Osteoblast (primary cell): ENCODE measurements at regions not wholly inside any gene's neighbourhood (a gene's known extent, or its start where the extent isn't known, plus 50 kb on each side); places are given as distances from the start of the nearest gene placed in this dataset. TPM values are rescaled to one million over a fixed set of nuclear protein-coding genes. Genes with fewer than 3 reads are reported as not detected.

Experiments used
- DNase-seq: peaks from one replicate; pipeline ENCODE4 v3.0.0; 2011; ENCODE audit warnings: low spot score, mixed read lengths; ENCODE audit not compliant: insufficient read length; ENCODE audit errors: missing footprints
- H2AFZ ChIP-seq: 2 replicates; pipeline ENCODE4 v1.6.0; 2011; ENCODE audit warnings: mild to moderate bottlenecking, low read length
- H3K27ac ChIP-seq: 2 replicates; pipeline ENCODE4 v1.5.1; 2011; ENCODE audit warnings: mild to moderate bottlenecking, low read depth, low read length, moderate library complexity
- H3K27me3 ChIP-seq: 2 replicates; pipeline ENCODE4 v1.6.0; 2012; ENCODE audit warnings: mild to moderate bottlenecking, control low read depth, inconsistent platforms, low read length, moderate library complexity; ENCODE audit not compliant: insufficient read depth
- H3K36me3 ChIP-seq: 2 replicates; pipeline ENCODE4 v1.5.1; 2011; ENCODE audit warnings: mild to moderate bottlenecking, low read length, control low read depth, moderate library complexity; ENCODE audit not compliant: insufficient read depth
- H3K4me1 ChIP-seq: 2 replicates; pipeline ENCODE4 v1.5.1; 2011; ENCODE audit warnings: mild to moderate bottlenecking, low read length, control low read depth, moderate library complexity; ENCODE audit not compliant: insufficient read depth
- H3K4me2 ChIP-seq: 2 replicates; pipeline ENCODE4 v1.6.0; 2011; ENCODE audit warnings: mild to moderate bottlenecking, low read length; ENCODE audit not compliant: insufficient read depth
- H3K4me3 ChIP-seq: fragments of 200-600 bp; sonication (generic); 3 replicates; pipeline ENCODE4 v1.5.1; 2012; ENCODE audit warnings: mild to moderate bottlenecking, low read length, inconsistent platforms; ENCODE audit not compliant: insufficient read depth
- H3K79me2 ChIP-seq: 2 replicates; pipeline ENCODE4 v1.6.0; 2012; ENCODE audit warnings: mild to moderate bottlenecking, low read length, control low read depth, inconsistent platforms; ENCODE audit not compliant: insufficient read depth
- H3K9me3 ChIP-seq: 2 replicates; pipeline ENCODE4 v1.5.1; 2011; ENCODE audit warnings: low read depth, low read length, control low read depth
- H4K20me1 ChIP-seq: 2 replicates; pipeline ENCODE4 v1.6.0; 2012; ENCODE audit warnings: mild to moderate bottlenecking, low read length, control low read depth; ENCODE audit not compliant: insufficient read depth
- small RNA-seq: library from RNA; depleted of rRNA; stranded (forward); fragments of <200 nt; gene quantifications from one replicate; pipeline ENCODE3, GENCODE V24; 2012
- TF ChIP-seq, protein P1 (sequence below): IDR thresholded peaks from 2 replicates; pipeline ENCODE4 v1.5.1; 2011; ENCODE audit warnings: mild to moderate bottlenecking, low read depth, low read length, moderate library complexity; ENCODE audit errors: extremely low read depth

DNA sequence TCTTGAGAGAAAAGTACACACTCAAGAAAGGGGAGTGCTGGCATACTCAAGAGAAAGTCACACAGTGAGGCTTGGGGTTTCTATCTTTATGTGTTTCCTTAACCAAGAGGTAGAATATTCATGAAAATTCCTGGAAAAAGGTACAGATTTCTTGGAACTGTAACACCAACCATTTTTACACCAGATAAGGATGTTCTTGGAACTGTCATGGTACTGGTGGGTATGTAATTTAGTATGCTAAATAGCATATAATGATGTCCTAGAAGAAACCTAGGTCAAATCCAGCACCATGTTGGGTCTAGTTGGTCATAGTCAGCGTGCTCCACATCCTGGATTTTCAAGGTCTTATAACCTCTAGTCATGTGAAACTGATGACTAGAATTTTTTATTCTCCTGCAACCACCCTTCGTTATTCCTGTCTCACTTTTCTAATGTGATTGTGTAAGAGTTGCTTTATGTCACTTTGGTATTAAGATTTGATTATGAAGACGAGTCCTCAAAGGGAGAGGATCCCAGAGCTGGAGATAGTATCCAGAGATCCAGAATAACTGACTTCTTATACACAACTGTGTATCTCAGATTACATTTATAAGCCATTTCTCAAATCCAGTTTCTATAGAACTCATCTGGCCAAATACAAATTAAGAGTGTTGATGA, 510.1 kb downstream of the TMTC2 start:
- no peaks in the 10 kb centered on the region for H3K9me3 ChIP-seq
- no peaks in the 10 kb centered on the region for H3K36me3 ChIP-seq
- H3K4me3 ChIP-seq: no peak overlapping the region
- TF ChIP-seq, protein P1, sequence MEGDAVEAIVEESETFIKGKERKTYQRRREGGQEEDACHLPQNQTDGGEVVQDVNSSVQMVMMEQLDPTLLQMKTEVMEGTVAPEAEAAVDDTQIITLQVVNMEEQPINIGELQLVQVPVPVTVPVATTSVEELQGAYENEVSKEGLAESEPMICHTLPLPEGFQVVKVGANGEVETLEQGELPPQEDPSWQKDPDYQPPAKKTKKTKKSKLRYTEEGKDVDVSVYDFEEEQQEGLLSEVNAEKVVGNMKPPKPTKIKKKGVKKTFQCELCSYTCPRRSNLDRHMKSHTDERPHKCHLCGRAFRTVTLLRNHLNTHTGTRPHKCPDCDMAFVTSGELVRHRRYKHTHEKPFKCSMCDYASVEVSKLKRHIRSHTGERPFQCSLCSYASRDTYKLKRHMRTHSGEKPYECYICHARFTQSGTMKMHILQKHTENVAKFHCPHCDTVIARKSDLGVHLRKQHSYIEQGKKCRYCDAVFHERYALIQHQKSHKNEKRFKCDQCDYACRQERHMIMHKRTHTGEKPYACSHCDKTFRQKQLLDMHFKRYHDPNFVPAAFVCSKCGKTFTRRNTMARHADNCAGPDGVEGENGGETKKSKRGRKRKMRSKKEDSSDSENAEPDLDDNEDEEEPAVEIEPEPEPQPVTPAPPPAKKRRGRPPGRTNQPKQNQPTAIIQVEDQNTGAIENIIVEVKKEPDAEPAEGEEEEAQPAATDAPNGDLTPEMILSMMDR: no peak
- no peak overlapping the region for H3K27ac ChIP-seq
- no peak overlapping the region for H2AFZ ChIP-seq
- H3K79me2 ChIP-seq: no peaks in the 10 kb centered on the region
- H4K20me1 ChIP-seq: no peaks in the 10 kb centered on the region
- no peaks in the 10 kb centered on the region for H3K27me3 ChIP-seq
- no peak overlapping the region for H3K4me2 ChIP-seq
- H3K4me1 ChIP-seq: no peaks in the 10 kb centered on the region
- DNase-seq: no peak

DNA sequence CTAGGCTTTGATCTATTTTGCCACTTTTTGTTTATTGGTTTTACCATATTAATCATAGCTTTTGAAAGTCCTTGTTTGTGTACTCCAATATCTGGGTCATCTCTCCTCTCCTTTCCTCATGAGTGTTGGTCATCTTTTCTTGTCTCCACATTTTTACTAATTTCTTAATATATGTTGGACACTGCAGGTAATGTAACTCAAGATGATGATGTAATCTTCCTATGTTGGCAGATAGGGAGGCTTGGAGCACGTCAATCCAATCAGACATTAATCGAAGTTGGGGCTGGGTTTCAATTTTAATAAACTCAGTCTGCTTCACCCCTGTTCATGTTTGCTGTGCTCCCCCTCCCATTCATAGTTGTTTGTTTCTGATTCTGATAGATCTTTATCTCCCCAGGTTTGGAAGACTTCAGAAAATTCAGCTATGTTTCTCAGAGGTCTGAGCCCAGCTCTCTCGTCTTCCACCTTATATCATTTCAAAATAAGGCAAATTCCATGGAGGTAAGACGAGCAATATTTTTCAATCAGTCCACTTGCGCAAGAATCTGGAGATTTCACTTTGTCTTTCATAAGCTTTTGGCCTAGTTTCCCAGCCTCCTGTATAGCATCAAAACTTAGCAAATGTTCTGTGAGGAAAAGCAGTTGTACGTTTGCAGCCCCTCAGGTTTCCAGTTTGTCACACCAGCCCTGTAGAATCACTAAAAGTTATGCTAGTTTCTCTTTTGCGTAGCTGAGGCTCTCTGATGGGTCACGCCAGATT, 504.1 kb downstream of the TMTC2 start:
- no peaks in the 10 kb centered on the region for H3K27me3 ChIP-seq
- TF ChIP-seq, protein P1: no peak
- H3K4me1 ChIP-seq: no peaks in the 10 kb centered on the region
- H3K4me2 ChIP-seq: no peak overlapping the region
- H2AFZ ChIP-seq: no peak overlapping the region
- H3K79me2 ChIP-seq: no peaks in the 10 kb centered on the region
- no peak for DNase-seq
- H4K20me1 ChIP-seq: no peaks in the 10 kb centered on the region
- no peak overlapping the region for H3K27ac ChIP-seq
- no peak overlapping the region for H3K4me3 ChIP-seq
- H3K36me3 ChIP-seq: no peaks in the 10 kb centered on the region
- H3K9me3 ChIP-seq: no peaks in the 10 kb centered on the region

DNA sequence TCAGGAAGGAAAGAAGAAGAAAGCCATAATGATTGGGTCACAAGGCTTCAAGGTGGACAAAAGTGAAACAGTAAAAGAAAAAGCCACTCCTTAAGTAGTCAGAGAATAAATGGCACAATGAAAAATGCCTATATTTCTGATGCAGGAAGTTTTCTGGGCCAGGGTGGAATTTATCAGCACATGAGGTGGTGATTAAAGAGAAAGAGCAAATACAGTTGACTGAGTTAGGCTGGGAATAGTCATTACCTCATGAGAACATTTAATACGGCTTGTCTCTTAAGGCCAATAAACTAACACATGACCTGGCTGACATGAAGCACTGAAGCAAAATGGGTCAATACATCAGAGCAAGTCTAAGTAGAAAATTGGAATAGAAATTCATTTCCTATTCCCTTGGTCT, 499.7 kb downstream of the TMTC2 start:
- H3K27ac ChIP-seq: no peak overlapping the region
- H3K4me2 ChIP-seq: no peak overlapping the region
- no peak for DNase-seq
- no peak overlapping the region for H3K4me3 ChIP-seq
- TF ChIP-seq, protein P1: no peak
- no peaks in the 10 kb centered on the region for H3K9me3 ChIP-seq
- H2AFZ ChIP-seq: no peak overlapping the region
- no peaks in the 10 kb centered on the region for H3K79me2 ChIP-seq
- no peaks in the 10 kb centered on the region for H3K36me3 ChIP-seq
- no peaks in the 10 kb centered on the region for H3K27me3 ChIP-seq
- H4K20me1 ChIP-seq: no peaks in the 10 kb centered on the region
- H3K4me1 ChIP-seq: no peaks in the 10 kb centered on the region

GRCh38 chr12:83185241-83185640, 498.5 kb downstream of the TMTC2 start:
- Histone ChIP-seq H3K4me2 (no peak overlapping the region), H3K36me3 (no peaks in the 10 kb centered on the region), H3K4me3 (no peak overlapping the region), H4K20me1 (no peaks in the 10 kb centered on the region), H3K27me3 (no peaks in the 10 kb centered on the region), H3K79me2 (no peaks in the 10 kb centered on the region), H2AFZ (no peak overlapping the region), H3K9me3 (no peaks in the 10 kb centered on the region), H3K27ac (no peak overlapping the region), H3K4me1 (no peaks in the 10 kb centered on the region)
- TF ChIP-seq, protein P1: no peak
- DNase-seq: no peak

Small RNA genes lying in the stretch of these regions (small RNA-seq; reads per million reads assigned to genes)
- gene RF00334: not detected
